Peyer's patch (tissue), 4 donors: ENCODE measurements at regions not wholly inside any gene's neighbourhood (a gene's known extent, or its start where the extent isn't known, plus 50 kb on each side); places are given as distances from the start of the nearest gene placed in this dataset.

Experiments
- DNase-seq, 3 donors: peaks; one replicate each; pipeline ENCODE4 v3.0.0-alpha.2; 2017 to 2019
- H3K27ac ChIP-seq, 4 donors: fragments of 200-600 bp; sonication (generic); one replicate each; pipeline ENCODE4 v1.5.1; 2016 to 2019
- H3K27me3 ChIP-seq, 2 donors: fragments of 200-600 bp; sonication (generic); one replicate each; pipeline ENCODE4 v1.5.1; 2019
- H3K36me3 ChIP-seq, 3 donors: fragments of 200-600 bp; sonication (generic); one replicate each; pipeline ENCODE4 v1.5.1; 2016 to 2019
- H3K4me1 ChIP-seq, 4 donors: fragments of 200-600 bp; sonication (generic); one replicate each; pipeline ENCODE4 v1.5.1; 2016 to 2019
- H3K4me3 ChIP-seq, 4 donors: fragments of 200-600 bp; sonication (generic); 1 replicate in 3 of 4; 2 replicates in 1 of 4; pipeline ENCODE4 v1.5.1; 2016 to 2019; ENCODE audit warnings: mild to moderate bottlenecking in 1 of 4
- H3K9me3 ChIP-seq, 4 donors: fragments of 200-600 bp; sonication (generic); one replicate each; pipeline ENCODE4 v1.5.1; 2016 to 2019; ENCODE audit warnings: mild to moderate bottlenecking in 1 of 4
- POLR2A ChIP-seq, 2 donors: fragments of 450-650 bp; IDR thresholded peaks; one replicate each; pipeline ENCODE4 v1.5.1; 2017; ENCODE audit warnings: antibody characterized with exemption in 2 of 2, mild to moderate bottlenecking in 2 of 2, moderate library complexity in 2 of 2
- TF ChIP-seq, protein P1 (sequence below), 6 experiments: fragments of 450-650 bp in 4 of 6; fragments of 200-600 bp in 2 of 6; sonication (generic) in 1 of 6; IDR thresholded peaks; one replicate each; pipeline ENCODE4 v1.5.1; 2017 to 2019; ENCODE audit warnings: antibody characterized with exemption in 6 of 6, mild to moderate bottlenecking in 3 of 6, moderate library complexity in 1 of 6

DNA sequence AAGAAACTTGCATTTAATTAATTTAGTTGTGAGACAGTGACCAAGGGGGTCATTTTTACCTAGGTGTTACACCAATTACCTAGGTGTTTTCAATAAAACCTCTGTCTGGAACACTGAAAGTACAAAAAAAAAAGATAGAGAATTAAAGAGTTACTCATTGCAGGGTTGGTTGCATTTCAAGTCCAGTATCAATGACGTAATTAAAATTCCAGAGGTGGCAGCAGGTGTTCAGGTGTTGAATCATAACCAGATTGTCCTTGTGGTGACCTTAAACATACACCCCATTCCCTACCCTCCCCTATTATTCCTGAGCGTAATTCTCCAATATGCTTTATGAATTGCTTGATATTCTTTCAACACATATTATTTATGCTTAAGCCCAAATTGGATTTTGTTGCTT is 352.0 kb upstream of the SLC8A1 start:
- H3K27ac ChIP-seq = no peak overlapping the region
- H3K27me3 ChIP-seq = no peaks in the 10 kb centered on the region
- TF ChIP-seq, protein P1, sequence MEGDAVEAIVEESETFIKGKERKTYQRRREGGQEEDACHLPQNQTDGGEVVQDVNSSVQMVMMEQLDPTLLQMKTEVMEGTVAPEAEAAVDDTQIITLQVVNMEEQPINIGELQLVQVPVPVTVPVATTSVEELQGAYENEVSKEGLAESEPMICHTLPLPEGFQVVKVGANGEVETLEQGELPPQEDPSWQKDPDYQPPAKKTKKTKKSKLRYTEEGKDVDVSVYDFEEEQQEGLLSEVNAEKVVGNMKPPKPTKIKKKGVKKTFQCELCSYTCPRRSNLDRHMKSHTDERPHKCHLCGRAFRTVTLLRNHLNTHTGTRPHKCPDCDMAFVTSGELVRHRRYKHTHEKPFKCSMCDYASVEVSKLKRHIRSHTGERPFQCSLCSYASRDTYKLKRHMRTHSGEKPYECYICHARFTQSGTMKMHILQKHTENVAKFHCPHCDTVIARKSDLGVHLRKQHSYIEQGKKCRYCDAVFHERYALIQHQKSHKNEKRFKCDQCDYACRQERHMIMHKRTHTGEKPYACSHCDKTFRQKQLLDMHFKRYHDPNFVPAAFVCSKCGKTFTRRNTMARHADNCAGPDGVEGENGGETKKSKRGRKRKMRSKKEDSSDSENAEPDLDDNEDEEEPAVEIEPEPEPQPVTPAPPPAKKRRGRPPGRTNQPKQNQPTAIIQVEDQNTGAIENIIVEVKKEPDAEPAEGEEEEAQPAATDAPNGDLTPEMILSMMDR (IDR thresholded peaks at IDR 0.05) = no peak
- TF ChIP-seq POLR2A (IDR thresholded peaks at IDR 0.05) = no peak
- DNase-seq = no peak
- H3K4me1 ChIP-seq = no peaks in the 10 kb centered on the region
- no peaks in the 10 kb centered on the region for H3K36me3 ChIP-seq
- no peak overlapping the region for H3K4me3 ChIP-seq
- H3K9me3 ChIP-seq = no peaks in the 10 kb centered on the region

- H3K27ac ChIP-seq = no peak overlapping the region
- H3K27me3 ChIP-seq = no peaks in the 10 kb centered on the region
- no peak overlapping the region for H3K4me3 ChIP-seq
- no peaks in the 10 kb centered on the region for H3K36me3 ChIP-seq
- H3K4me1 ChIP-seq = no peaks in the 10 kb centered on the region
- DNase-seq = no peak
- TF ChIP-seq, protein P1 (IDR thresholded peaks at IDR 0.05) = no peak
- no peak for TF ChIP-seq POLR2A (IDR thresholded peaks at IDR 0.05)
- H3K9me3 ChIP-seq = no peaks in the 10 kb centered on the region
Observed at GRCh38 chr2:40809156-40809555, 357.3 kb upstream of the SLC8A1 start.

DNA sequence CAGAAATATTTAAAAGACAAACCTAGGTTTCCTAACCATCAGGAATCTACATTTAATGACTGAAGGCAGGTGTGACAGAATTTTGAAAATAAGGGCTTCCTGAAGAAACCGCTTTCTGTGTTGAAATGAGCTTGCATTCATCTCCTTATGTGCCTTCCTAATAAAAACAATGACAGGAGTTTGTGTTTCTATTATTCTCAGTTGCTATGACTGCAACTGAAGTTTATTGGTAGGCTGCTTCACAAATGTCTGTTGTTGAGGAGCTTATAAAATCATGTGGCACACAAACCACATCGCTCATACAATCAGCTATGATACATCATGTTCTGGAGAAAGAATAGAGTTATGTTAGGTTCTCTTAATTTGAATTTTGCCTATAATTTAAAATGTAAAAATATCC is 362.7 kb upstream of the SLC8A1 start:
- DNase-seq = no peak
- no peaks in the 10 kb centered on the region for H3K36me3 ChIP-seq
- H3K27ac ChIP-seq = no peak overlapping the region
- H3K27me3 ChIP-seq = no peaks in the 10 kb centered on the region
- no peaks in the 10 kb centered on the region for H3K4me1 ChIP-seq
- no peaks in the 10 kb centered on the region for H3K9me3 ChIP-seq
- no peak for TF ChIP-seq POLR2A (IDR thresholded peaks at IDR 0.05)
- TF ChIP-seq, protein P1 (IDR thresholded peaks at IDR 0.05) = no peak
- no peak overlapping the region for H3K4me3 ChIP-seq

- TF ChIP-seq, protein P1 (IDR thresholded peaks at IDR 0.05) = no peak
- TF ChIP-seq POLR2A (IDR thresholded peaks at IDR 0.05) = no peak
- Histone ChIP-seq H3K27me3 (no peaks in the 10 kb centered on the region), H3K9me3 (no peaks in the 10 kb centered on the region), H3K27ac (no peak overlapping the region), H3K4me3 (no peak overlapping the region), H3K36me3 (no peaks in the 10 kb centered on the region), H3K4me1 (no peaks in the 10 kb centered on the region)
- no peak for DNase-seq
Observed at GRCh38 chr2:40820319-40820718, 368.4 kb upstream of the SLC8A1 start.

DNA sequence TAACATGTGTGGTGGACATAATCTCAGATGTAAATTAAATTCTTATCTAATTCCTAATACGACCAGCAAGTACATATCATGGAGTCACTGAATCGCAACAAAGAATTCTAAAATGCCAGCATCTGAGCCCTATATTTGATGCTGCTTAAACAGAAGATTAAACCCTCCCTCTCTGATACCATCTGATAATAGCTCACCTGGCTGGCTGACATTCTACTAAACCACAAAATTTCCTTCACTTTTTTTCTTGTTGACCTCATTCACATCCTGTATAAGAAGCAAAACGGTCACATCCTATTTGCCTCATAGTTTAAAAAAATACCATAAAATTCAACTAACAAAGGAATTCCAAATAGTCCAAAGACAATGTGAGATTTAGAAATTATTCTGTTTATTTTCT is 371.6 kb upstream of the SLC8A1 start:
- Histone ChIP-seq H3K9me3 (no peaks in the 10 kb centered on the region), H3K4me1 (no peaks in the 10 kb centered on the region), H3K27ac (no peak overlapping the region), H3K36me3 (no peaks in the 10 kb centered on the region), H3K4me3 (no peak overlapping the region), H3K27me3 (no peaks in the 10 kb centered on the region)
- no peak for DNase-seq
- TF ChIP-seq, protein P1 (IDR thresholded peaks at IDR 0.05) = no peak
- TF ChIP-seq POLR2A (IDR thresholded peaks at IDR 0.05) = no peak

- Histone ChIP-seq H3K27me3 (no peaks in the 10 kb centered on the region), H3K4me1 (no peaks in the 10 kb centered on the region), H3K9me3 (no peaks in the 10 kb centered on the region), H3K36me3 (no peaks in the 10 kb centered on the region), H3K4me3 (no peak overlapping the region), H3K27ac (no peak overlapping the region)
- DNase-seq = no peak
- TF ChIP-seq POLR2A (IDR thresholded peaks at IDR 0.05) = no peak
- TF ChIP-seq, protein P1 (IDR thresholded peaks at IDR 0.05) = no peak
Observed at GRCh38 chr2:40824278-40824677, 372.4 kb upstream of the SLC8A1 start.
